GM19035 (cell line): ENCODE measurements at regions not wholly inside any gene's neighbourhood (a gene's known extent, or its start where the extent isn't known, plus 50 kb on each side); places are given as distances from the start of the nearest gene placed in this dataset.
"Not testable (repeated sequence)": the region's sequence is repeated elsewhere in the genome, so short reads cannot be mapped to it uniquely, and the experiment has no call there.

Experiments
- ATAC-seq: cut with Tn5 transposase; IDR thresholded peaks from one replicate; pipeline ENCODE4 v1.9.1; 2021; ENCODE audit not compliant: unreplicated experiment

DNA sequence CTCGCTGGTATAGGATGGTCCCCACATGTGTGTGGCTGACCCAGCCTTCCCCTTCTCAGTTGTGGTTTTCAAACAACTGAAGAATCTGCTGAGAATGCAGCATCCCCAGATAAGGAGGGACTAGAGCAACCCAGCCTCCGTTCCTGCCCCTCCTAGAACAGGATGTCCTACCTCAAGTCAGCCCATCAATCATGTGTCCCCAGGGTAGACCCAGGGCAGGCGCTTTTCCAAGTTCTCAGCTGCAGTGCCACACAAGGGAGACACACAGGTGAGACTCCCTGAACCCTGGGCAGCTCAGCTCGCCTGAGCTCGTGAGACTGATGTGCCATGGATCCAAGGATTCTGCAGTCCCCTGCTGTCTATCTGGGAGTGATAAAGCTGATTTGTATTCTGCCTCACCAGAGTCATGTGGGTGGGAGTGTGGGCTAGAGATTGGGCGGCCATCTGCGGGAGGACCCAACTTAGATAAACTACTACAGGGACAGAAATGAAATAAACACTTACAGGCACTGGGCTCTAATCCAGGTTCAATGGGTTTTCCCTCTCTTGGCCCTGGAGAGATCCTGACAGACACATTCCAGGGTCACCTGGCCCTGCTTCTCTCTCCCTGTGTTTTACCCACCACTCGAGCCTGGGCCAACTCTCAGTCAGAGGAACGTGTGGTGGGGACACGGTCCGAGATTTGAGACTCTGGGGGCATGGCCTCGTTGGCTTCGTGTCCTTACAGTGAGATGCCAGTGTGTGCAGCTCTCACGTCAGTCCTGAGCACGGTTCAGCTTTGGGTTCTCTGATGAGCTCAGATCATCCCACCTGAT is 303.5 kb upstream of the SFSWAP start:
- no peak for ATAC-seq

GRCh38 chr12:131408036-131408365 is 302.9 kb upstream of the SFSWAP start:
- no peak for ATAC-seq

DNA sequence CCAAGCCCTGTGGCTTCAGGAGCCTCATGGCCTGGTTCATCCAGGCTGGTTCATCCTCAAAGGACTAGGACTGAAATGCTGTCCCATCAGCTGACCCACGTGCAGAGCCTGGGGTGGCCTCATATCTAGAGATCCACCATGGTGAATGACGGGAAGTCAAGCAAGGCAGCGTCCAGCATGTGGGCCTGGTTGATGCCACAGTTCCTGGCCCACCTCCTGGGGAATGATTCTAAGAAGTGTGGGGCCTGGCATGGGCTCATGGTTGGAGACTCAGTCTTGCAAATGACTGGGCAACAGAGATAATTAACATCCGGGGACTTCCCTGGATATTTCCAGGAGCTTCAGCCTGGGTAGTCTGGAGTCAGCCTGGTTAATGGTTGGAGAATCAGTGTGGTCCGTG is 302.4 kb upstream of the SFSWAP start:
- no peak for ATAC-seq

GRCh38 chr12:131409211-131409610 is 301.7 kb upstream of the SFSWAP start:
- no peak for ATAC-seq

DNA sequence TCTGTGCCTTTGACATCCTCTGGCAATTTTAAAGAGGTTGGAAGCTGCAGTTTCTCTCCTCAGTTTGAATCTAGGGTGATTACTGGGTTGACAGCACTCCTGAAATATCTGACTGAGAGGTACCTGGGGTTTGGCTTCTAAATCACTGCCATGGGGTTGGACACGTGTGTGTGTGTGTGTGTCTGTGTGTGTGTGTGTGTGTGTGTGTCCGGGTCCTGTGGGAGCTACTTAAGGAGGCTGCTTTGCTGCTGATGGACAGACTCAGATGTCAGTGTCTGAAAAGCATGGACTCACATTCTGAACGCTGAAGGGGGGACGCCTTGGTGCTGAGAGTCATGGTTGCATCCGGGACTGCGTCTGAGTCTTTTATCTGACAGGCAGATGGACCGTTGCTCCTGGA is 299.1 kb upstream of the SFSWAP start:
- ATAC-seq, result not testable (repeated sequence)

DNA sequence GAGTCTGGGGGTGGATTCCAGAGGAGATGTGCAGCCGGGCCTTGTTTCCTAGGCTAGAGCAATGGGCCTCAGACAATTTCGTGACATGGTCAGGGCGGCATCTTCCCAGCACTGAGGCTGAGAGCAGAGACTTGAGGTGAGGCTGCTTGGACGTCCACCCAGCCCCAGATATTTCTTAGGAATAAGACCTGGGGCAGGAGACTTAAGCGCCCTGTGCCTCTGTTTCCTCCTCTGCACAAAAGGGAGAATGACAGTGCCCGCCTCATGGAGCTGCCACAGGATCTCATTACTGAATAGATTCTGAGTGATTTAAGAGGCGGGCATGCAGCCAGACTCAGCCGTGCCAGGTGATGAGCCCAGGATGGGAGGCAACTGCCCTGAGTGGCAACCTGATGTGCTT is 297.9 kb upstream of the SFSWAP start:
- ATAC-seq, result no peak

DNA sequence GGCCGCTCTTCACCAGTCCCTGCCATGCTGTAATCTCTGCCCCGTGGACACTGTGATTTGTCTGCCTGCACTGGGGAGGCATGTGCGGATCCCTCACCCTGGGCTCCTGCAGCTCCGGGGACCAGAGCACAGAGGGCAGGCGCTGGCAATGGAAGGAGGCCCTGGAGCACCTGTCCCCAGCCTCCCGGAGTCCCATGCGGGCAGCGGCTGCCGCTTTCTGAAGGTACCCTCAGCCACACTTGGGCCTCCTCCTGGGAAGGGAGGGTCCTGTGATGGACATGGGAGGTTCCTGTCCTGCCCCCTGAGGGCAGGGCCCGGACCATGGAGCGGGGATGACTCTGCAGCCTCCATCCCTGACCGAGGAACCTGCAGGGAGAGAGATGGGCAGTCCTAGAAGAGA is 297.4 kb upstream of the SFSWAP start:
- no peak for ATAC-seq

GRCh38 chr12:131414155-131414922 is 296.6 kb upstream of the SFSWAP start:
- ATAC-seq, result not testable (repeated sequence)

DNA sequence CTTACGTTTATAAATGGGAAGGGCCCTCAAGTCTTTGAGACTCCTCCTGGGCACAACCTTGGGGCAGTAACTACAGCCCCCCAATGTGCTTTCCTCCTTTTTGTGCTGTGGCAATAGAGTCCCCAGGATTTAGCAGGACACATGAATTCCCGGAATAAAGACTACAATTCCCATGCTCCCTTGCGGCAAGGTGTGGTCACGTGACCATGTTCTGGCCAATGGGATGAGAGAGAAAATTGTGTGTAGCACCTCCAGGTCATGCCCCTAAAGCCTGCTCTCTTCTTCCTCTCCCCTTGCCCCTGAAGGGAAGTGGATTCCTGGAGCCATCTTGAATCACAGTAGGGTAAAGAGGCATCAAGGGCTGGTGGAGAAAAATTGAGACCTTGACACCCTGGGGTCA is 295.1 kb upstream of the SFSWAP start:
- no peak for ATAC-seq

- ATAC-seq, result no peak
These were observed 292.8 kb upstream of the SFSWAP start for GRCh38 chr12:131418121-131418520.

DNA sequence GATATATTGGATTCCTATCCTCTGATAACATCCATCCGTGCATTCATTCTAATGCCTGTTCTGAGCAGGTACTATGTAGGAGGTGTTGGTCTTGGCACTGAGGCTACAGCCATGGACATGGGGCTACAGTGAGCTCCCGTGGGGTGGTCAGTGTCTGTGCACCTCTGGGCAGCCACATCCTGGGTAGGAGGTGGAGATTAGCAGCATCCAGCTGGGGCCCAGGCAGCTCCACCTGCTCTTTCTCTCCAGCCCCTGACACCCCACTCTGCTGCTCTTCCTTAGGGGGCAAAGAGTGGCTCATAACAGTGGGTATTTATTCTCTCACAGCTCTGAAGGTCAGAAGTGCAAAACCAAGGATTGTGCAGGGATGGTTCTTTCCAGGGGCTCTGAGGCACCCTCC is 292.0 kb upstream of the SFSWAP start:
- no peak for ATAC-seq

- ATAC-seq, result no peak
These were observed 289.9 kb upstream of the SFSWAP start for GRCh38 chr12:131420867-131421447.

GRCh38 chr12:131421509-131422186 is 289.2 kb upstream of the SFSWAP start:
- ATAC-seq, result no peak

DNA sequence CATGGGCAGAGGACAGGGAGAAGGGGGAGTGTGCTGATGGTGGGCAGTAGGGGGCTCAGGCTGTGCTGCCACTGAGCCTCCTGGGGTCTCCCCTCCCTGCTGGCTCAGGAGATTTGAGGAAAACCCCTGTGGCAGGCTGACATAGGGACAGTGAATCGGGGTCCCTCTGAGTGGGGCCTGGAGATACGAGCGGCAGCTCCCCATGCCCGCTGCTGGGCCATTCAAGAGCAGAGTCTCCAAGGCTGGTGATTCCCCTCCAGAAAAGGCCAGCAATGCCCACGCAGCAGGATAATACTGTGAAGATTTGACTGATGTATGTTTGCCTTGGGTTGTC is 288.7 kb upstream of the SFSWAP start:
- no peak for ATAC-seq

DNA sequence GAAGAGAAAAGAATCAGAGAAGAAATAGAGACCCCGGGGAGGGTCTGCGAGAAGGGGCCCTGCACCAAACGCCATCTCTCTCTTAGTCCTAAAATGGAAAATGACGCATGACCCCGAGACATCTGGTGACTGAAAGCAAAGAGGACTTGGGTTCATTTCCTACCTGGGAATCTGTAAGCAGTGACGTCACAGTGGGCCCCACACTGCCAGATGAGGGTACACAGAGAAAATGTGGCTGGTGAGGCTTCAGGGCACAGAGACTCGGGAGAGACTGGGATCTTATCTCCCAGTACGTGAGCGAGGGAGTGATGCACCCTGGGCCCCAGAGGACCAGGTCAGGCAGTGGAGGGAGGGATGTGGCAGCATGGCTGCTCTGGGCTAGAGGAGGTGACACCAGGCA is 288.1 kb upstream of the SFSWAP start:
- ATAC-seq, result no peak

- ATAC-seq, result no peak
These were observed 286.6 kb upstream of the SFSWAP start for GRCh38 chr12:131424270-131424669.

GRCh38 chr12:131425112-131426075 is 285.5 kb upstream of the SFSWAP start:
- no peak for ATAC-seq

GRCh38 chr12:131428091-131428685 is 282.7 kb upstream of the SFSWAP start:
- ATAC-seq, result no peak

GRCh38 chr12:131429221-131429620 is 281.7 kb upstream of the SFSWAP start:
- ATAC-seq, result not testable (repeated sequence)

- ATAC-seq, result not testable (repeated sequence)
These were observed 281.2 kb upstream of the SFSWAP start for GRCh38 chr12:131429697-131430096.
